GM23248 (cell line): ENCODE measurements at regions not wholly inside any gene's neighbourhood (a gene's known extent, or its start where the extent isn't known, plus 50 kb on each side); places are given as distances from the start of the nearest gene placed in this dataset.

ENCODE experiments used
- EZH2 ChIP-seq: fragments of 200-600 bp; sonication (generic); IDR thresholded peaks from 2 replicates; pipeline ENCODE4 v1.6.1; 2018; ENCODE audit warnings: antibody characterized with exemption, mild to moderate bottlenecking; ENCODE audit not compliant: insufficient read depth, poor library complexity, severe bottlenecking
- EZH2phosphoT487 ChIP-seq: fragments of 200-600 bp; sonication (generic); IDR thresholded peaks from 2 replicates; pipeline ENCODE4 v1.6.1; 2018; ENCODE audit warnings: antibody characterized with exemption, moderate library complexity, mild to moderate bottlenecking, low read depth; ENCODE audit not compliant: insufficient read depth

GRCh38 chr9:107779731-107780130 is 290.2 kb upstream of the KLF4 start:
- TF ChIP-seq EZH2: no peak
- no peak for TF ChIP-seq EZH2phosphoT487
